Activated CD8-positive, alpha-beta T cell treated with anti-CD3 and anti-CD28 coated beads for 36 hours (primary cell): ENCODE measurements at regions not wholly inside any gene's neighbourhood (a gene's known extent, or its start where the extent isn't known, plus 50 kb on each side); places are given as distances from the start of the nearest gene placed in this dataset.

Experiments used
- ATAC-seq: fragments of 200-7000 bp; cut with Tn5 transposase; one replicate; pipeline ENCODE4 v1.10.0; 2021; ENCODE audit warnings: mild to moderate bottlenecking, moderate library complexity
- CTCF ChIA-PET: fragments of 350-600 bp; sonication (Branson Sonifier 250); formaldehyde crosslinking; loops from one replicate; lab custom pipeline; 2021; ENCODE audit warnings: antibody characterized with exemption; lab: Charles Lee
- POLR2A ChIA-PET: fragments of 350-600 bp; sonication (Branson Sonifier 250); formaldehyde crosslinking; loops from one replicate; lab custom pipeline; 2021; ENCODE audit warnings: antibody characterized with exemption; lab: Charles Lee
- DNase-seq: peaks from one replicate; pipeline ENCODE4 v3.0.0-alpha.2; 2020
- H3K27ac Mint-ChIP-seq: one replicate; pipeline ENCODE4 v1.8.0; 2021; ENCODE audit warnings: mild to moderate bottlenecking, mixed read lengths
- H3K27me3 Mint-ChIP-seq: one replicate; pipeline ENCODE4 v1.8.0; 2021; ENCODE audit warnings: mixed read lengths
- H3K36me3 Mint-ChIP-seq: one replicate; pipeline ENCODE4 v1.8.0; 2021; ENCODE audit warnings: low read depth, mixed read lengths
- H3K4me1 Mint-ChIP-seq: one replicate; pipeline ENCODE4 v1.8.0; 2021; ENCODE audit warnings: low read depth, mixed read lengths
- H3K4me3 Mint-ChIP-seq: one replicate; pipeline ENCODE4 v1.8.0; 2021; ENCODE audit warnings: mild to moderate bottlenecking, moderate library complexity, mixed read lengths
- H3K9me3 Mint-ChIP-seq: one replicate; pipeline ENCODE4 v1.8.0; 2021; ENCODE audit warnings: mixed read lengths
- intact Hi-C: fragments of 100-400 bp; cut with micrococcal nuclease; formaldehyde crosslinking; loops from one replicate; pipeline ENCODE4 v1.10.0; 2022
- TF ChIP-seq, protein P1 (sequence below): fragments of 200-600 bp; IDR thresholded peaks from one replicate; pipeline ENCODE4 v1.8.0; 2022; ENCODE audit warnings: antibody characterized with exemption, mild to moderate bottlenecking

DNA sequence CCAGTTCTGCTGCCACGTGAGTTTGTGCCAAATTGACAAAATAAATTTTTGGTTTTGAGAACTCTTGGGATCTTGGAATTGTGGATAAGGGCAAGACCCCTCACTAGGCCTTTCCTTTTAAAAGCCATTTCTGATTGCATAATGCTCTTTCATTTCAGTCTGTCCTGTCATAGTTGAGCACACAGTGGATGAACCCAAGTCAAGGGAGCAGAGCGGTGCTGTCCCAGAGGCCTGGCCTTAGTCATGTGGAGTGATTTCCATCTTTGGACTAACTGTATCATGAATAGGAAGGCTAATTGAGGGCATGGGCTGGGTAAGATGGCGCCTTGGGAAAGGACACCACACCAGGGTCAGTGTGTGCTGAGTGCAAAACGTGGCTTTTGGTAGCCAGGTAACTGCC is 304.0 kb downstream of the UACA start:
- ATAC-seq = no peak
- no peaks in the 10 kb centered on the region for H3K9me3 Mint-ChIP-seq
- intact Hi-C loops = no loop called here
- DNase-seq = no peak
- peaks cover 13% of the 10 kb centered on the region for H3K27me3 Mint-ChIP-seq
- H3K4me1 Mint-ChIP-seq = peaks cover 14% of the 10 kb centered on the region
- ChIA-PET POLR2A (no interaction called here), CTCF (interaction anchor here (1.1 to 1.3 kb wide), 2 partner anchors 8 to 33 kb away, joined by 3 to 6 read pairs; no protein-coding TSS in a partner anchor)
- H3K36me3 Mint-ChIP-seq = no peaks in the 10 kb centered on the region
- TF ChIP-seq, protein P1, sequence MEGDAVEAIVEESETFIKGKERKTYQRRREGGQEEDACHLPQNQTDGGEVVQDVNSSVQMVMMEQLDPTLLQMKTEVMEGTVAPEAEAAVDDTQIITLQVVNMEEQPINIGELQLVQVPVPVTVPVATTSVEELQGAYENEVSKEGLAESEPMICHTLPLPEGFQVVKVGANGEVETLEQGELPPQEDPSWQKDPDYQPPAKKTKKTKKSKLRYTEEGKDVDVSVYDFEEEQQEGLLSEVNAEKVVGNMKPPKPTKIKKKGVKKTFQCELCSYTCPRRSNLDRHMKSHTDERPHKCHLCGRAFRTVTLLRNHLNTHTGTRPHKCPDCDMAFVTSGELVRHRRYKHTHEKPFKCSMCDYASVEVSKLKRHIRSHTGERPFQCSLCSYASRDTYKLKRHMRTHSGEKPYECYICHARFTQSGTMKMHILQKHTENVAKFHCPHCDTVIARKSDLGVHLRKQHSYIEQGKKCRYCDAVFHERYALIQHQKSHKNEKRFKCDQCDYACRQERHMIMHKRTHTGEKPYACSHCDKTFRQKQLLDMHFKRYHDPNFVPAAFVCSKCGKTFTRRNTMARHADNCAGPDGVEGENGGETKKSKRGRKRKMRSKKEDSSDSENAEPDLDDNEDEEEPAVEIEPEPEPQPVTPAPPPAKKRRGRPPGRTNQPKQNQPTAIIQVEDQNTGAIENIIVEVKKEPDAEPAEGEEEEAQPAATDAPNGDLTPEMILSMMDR = no peak
- no peak overlapping the region for H3K27ac Mint-ChIP-seq
- H3K4me3 Mint-ChIP-seq = no peak overlapping the region

DNA sequence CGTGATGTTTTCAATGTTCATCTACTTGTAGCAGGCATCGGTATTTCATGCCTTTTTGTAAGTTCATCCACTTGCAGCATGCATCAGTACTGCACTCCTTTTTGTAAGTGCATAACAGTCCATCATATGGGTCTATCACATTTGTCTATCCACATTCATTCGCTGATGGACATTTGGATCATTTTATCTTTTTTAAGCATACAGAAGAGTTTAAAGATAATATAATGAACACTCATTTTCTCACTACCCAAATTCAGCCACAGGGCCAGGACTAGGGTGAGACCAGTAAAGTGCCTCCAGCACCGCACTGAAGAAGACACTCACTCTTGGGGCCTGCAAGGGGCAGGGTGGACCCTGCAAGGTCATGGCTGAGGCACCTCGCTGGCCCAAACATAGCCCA is 309.6 kb downstream of the UACA start:
- H3K27me3 Mint-ChIP-seq = peaks cover under 1% of the 10 kb centered on the region
- no peaks in the 10 kb centered on the region for H3K9me3 Mint-ChIP-seq
- no peak for DNase-seq
- peaks cover 28% of the 10 kb centered on the region for H3K4me1 Mint-ChIP-seq
- H3K27ac Mint-ChIP-seq = no peak overlapping the region
- ChIA-PET CTCF (no interaction called here), POLR2A (no interaction called here)
- intact Hi-C loops = no loop called here
- H3K4me3 Mint-ChIP-seq = no peak overlapping the region
- ATAC-seq = no peak
- H3K36me3 Mint-ChIP-seq = no peaks in the 10 kb centered on the region
- TF ChIP-seq, protein P1 = no peak

DNA sequence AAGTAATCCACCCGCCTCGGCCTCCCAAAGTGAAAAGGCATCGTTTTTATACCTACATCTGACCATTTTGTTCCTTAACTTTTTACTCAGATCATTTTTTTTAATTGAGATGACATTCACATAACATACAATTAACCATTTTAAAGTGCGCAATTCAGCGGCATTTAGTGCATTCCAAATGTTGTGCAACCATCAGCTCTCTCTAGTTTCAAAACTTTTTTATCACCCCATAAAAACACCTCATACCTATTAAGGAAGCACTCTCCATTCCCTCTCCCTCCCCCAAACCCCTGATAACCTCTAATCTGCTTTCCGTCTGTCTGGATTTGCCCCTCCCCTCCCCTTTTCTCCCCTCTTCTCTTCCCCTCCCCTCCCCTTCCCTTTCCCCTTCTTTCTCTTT is 310.1 kb downstream of the UACA start:
- Mint-ChIP-seq H3K36me3 (no peaks in the 10 kb centered on the region), H3K4me1 (peaks cover 33% of the 10 kb centered on the region), H3K27ac (no peak overlapping the region), H3K4me3 (no peak overlapping the region), H3K9me3 (no peaks in the 10 kb centered on the region), H3K27me3 (peaks cover 2% of the 10 kb centered on the region)
- POLR2A ChIA-PET = no interaction called here
- ATAC-seq (no peak), DNase-seq (no peak)
- TF ChIP-seq, protein P1 = no peak
- CTCF ChIA-PET = interaction anchor here (1.5 kb wide), 1 partner anchor 35 kb away, joined by 3 read pairs; no protein-coding TSS in a partner anchor
- intact Hi-C loops = no loop called here

GRCh38 chr15:70451821-70452653 is 311.3 kb downstream of the UACA start:
- H3K27ac Mint-ChIP-seq = peak overlapping the region; percentile 45

DNA sequence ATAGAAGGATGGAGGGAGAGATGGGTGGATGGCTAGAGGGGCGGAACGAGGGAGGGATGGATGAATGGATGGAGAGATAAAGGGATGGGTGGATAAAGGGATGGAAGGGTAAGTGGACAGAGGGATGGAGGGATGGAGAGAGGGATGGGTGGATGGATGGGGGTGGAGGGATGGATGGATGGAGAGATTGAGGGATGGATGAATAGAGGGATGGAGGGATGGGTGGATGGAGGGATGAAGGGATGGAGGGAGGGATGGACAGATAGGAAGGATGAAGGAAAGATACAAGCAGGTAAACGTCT is 313.3 kb downstream of the UACA start:
- ChIA-PET CTCF (no interaction called here), POLR2A (no interaction called here)
- TF ChIP-seq, protein P1 = no peak
- Mint-ChIP-seq H3K27me3 (peaks cover 6% of the 10 kb centered on the region), H3K36me3 (no peaks in the 10 kb centered on the region), H3K9me3 (no peaks in the 10 kb centered on the region), H3K4me1 (peaks cover 42% of the 10 kb centered on the region), H3K4me3 (no peak overlapping the region), H3K27ac (no peak overlapping the region)
- ATAC-seq (no peak), DNase-seq (no peak)
- intact Hi-C loops = no loop called here

More at GRCh38 chr15:70451821-70452653, 311.3 kb downstream of the UACA start:
- POLR2A ChIA-PET = interaction anchor here (1.4 kb wide), 1 partner anchor 16 kb away, joined by 3 read pairs; no protein-coding TSS in a partner anchor
- TF ChIP-seq, protein P1 = no peak
- H3K36me3 Mint-ChIP-seq = no peaks in the 10 kb centered on the region
- CTCF ChIA-PET = interaction anchor here (1.0 to 2.1 kb wide), 5 partner anchors 8 to 875 kb away, joined by 3 to 9 read pairs (median 3); no protein-coding TSS in a partner anchor
- intact Hi-C loops = no loop called here
- no peaks in the 10 kb centered on the region for H3K9me3 Mint-ChIP-seq
- peak; percentile 74 for DNase-seq
- peak; percentile 63 for ATAC-seq
- H3K4me3 Mint-ChIP-seq = no peak overlapping the region
- peaks cover 3% of the 10 kb centered on the region for H3K27me3 Mint-ChIP-seq
- H3K4me1 Mint-ChIP-seq = peaks cover 42% of the 10 kb centered on the region
